Mesenchymal stem cell (in vitro differentiated cells and primary cell): ENCODE measurements at regions not wholly inside any gene's neighbourhood (a gene's known extent, or its start where the extent isn't known, plus 50 kb on each side); places are given as distances from the start of the nearest gene placed in this dataset.

Experiments used
- DNase-seq: peaks from one replicate; pipeline ENCODE4 v3.0.0-alpha.2; 2013
- H2AFZ ChIP-seq: one replicate; pipeline ENCODE4 v1.6.1; 2013; ENCODE audit warnings: low read depth, mild to moderate bottlenecking, control low read depth, inconsistent platforms, low read length, moderate library complexity
- H2AK5ac ChIP-seq: 2 replicates; pipeline ENCODE4 v1.6.1; 2013; ENCODE audit warnings: low read length, moderate library complexity, mild to moderate bottlenecking, inconsistent platforms; ENCODE audit not compliant: severe bottlenecking
- H2BK120ac ChIP-seq: one replicate; pipeline ENCODE4 v1.6.1; 2013; ENCODE audit warnings: low read depth, mild to moderate bottlenecking, inconsistent platforms, low read length, moderate library complexity
- H2BK12ac ChIP-seq, 2 experiments: one replicate each; pipeline ENCODE4 v1.6.1; 2013; ENCODE audit warnings: inconsistent platforms in 2 of 2, low read length in 2 of 2, mild to moderate bottlenecking in 2 of 2, moderate library complexity in 2 of 2, control low read depth in 1 of 2
- H2BK15ac ChIP-seq: one replicate; pipeline ENCODE4 v1.6.1; 2013; ENCODE audit warnings: mild to moderate bottlenecking, low read depth, inconsistent platforms; ENCODE audit not compliant: poor library complexity, severe bottlenecking
- H2BK5ac ChIP-seq: 2 replicates; pipeline ENCODE4 v1.6.1; 2013; ENCODE audit warnings: low read depth, mild to moderate bottlenecking, low read length, control low read depth, inconsistent platforms; ENCODE audit not compliant: poor library complexity, severe bottlenecking
- H3K14ac ChIP-seq, 2 experiments: one replicate each; pipeline ENCODE4 v1.6.1; 2013; ENCODE audit warnings: inconsistent platforms in 2 of 2, low read length in 2 of 2, control low read depth in 1 of 2, mild to moderate bottlenecking in 1 of 2, moderate library complexity in 1 of 2
- H3K18ac ChIP-seq, 2 experiments: one replicate each; pipeline ENCODE4 v1.6.1; 2013; ENCODE audit warnings: inconsistent platforms in 2 of 2, low read length in 2 of 2, control low read depth in 1 of 2, low read depth in 1 of 2, mild to moderate bottlenecking in 1 of 2
- H3K23ac ChIP-seq, 2 experiments: one replicate each; pipeline ENCODE4 v1.6.1; 2013; ENCODE audit warnings: inconsistent platforms in 2 of 2, low read length in 2 of 2, mild to moderate bottlenecking in 2 of 2, moderate library complexity in 2 of 2, control low read depth in 1 of 2
- H3K27ac ChIP-seq: 2 replicates; pipeline ENCODE4 v1.5.1; 2013; ENCODE audit warnings: mild to moderate bottlenecking, moderate library complexity, low read length, control low read depth, inconsistent platforms; ENCODE audit not compliant: poor library complexity, severe bottlenecking
- H3K27me3 ChIP-seq, 2 experiments: 2 replicates each; pipeline versions ENCODE4 v1.6.1 to v1.7.0; 2013; ENCODE audit warnings: low read length in 2 of 2, mild to moderate bottlenecking in 2 of 2, moderate library complexity in 2 of 2, control low read depth in 1 of 2, inconsistent platforms in 1 of 2; ENCODE audit not compliant: control insufficient read depth in 1 of 2, insufficient read depth in 1 of 2
- H3K36me3 ChIP-seq, 2 experiments: 2 replicates each; pipeline versions ENCODE4 v1.6.1 to v1.7.0; 2013; ENCODE audit warnings: low read length in 2 of 2, control low read depth in 1 of 2, inconsistent platforms in 1 of 2, low read depth in 1 of 2, mild to moderate bottlenecking in 1 of 2; ENCODE audit not compliant: insufficient read depth in 2 of 2, control insufficient read depth in 1 of 2
- H3K4ac ChIP-seq, 2 experiments: one replicate each; pipeline ENCODE4 v1.6.1; 2013; ENCODE audit warnings: inconsistent platforms in 2 of 2, low read length in 2 of 2, mild to moderate bottlenecking in 2 of 2, moderate library complexity in 2 of 2, control low read depth in 1 of 2, low read depth in 1 of 2
- H3K4me1 ChIP-seq: 2 replicates; pipeline ENCODE4 v1.6.1; 2013; ENCODE audit warnings: low read depth, low read length, control low read depth; ENCODE audit not compliant: control insufficient read depth, insufficient read depth
- H3K4me2 ChIP-seq: 2 replicates; pipeline ENCODE4 v1.6.1; 2013; ENCODE audit warnings: low read length, mild to moderate bottlenecking, inconsistent platforms; ENCODE audit not compliant: poor library complexity, severe bottlenecking
- H3K4me3 ChIP-seq, 2 experiments: 2 replicates each; pipeline versions ENCODE4 v1.5.1 to v1.7.0; 2013; ENCODE audit warnings: low read length in 2 of 2, mild to moderate bottlenecking in 2 of 2, control low read depth in 1 of 2, low read depth in 1 of 2; ENCODE audit not compliant: insufficient read depth in 1 of 2
- H3K79me1 ChIP-seq: replicated peaks from 2 replicates; pipeline ENCODE4 v1.6.1; 2013; ENCODE audit warnings: mild to moderate bottlenecking, control low read depth, low read length, inconsistent platforms; ENCODE audit not compliant: poor library complexity, severe bottlenecking
- H3K9ac ChIP-seq: 2 replicates; pipeline ENCODE4 v1.7.0; 2013; ENCODE audit warnings: mild to moderate bottlenecking, low read length, moderate library complexity
- H3K9me3 ChIP-seq: 2 replicates; pipeline ENCODE4 v1.7.0; 2013; ENCODE audit warnings: mild to moderate bottlenecking, low read length; ENCODE audit not compliant: control insufficient read depth
- H4K8ac ChIP-seq: one replicate; pipeline ENCODE4 v1.6.1; 2013; ENCODE audit warnings: inconsistent platforms, mild to moderate bottlenecking, low read length, moderate library complexity
- H4K91ac ChIP-seq: one replicate; pipeline ENCODE4 v1.6.1; 2013; ENCODE audit warnings: mild to moderate bottlenecking, low read length, inconsistent platforms
- WGBS: methylation state at CpG from one replicate; pipeline ENCODE4 v1.1.7; 2013; ENCODE audit warnings: mixed read lengths; 5-methylcytosine and 5-hydroxymethylcytosine counted together

- no peak overlapping the region for H4K91ac ChIP-seq
- no peak overlapping the region for H4K8ac ChIP-seq
- H3K14ac ChIP-seq: no peak overlapping the region
- no peak overlapping the region for H2BK15ac ChIP-seq
- H2BK120ac ChIP-seq: no peak overlapping the region
- no peak overlapping the region for H3K4me3 ChIP-seq
- no peaks in the 10 kb centered on the region for H3K9me3 ChIP-seq
- H3K27me3 ChIP-seq: peaks cover 8 to 10% of the 10 kb centered on the region in 2 experiments
- H3K79me1 ChIP-seq: no peaks in the 10 kb centered on the region
- no peak overlapping the region for H2AK5ac ChIP-seq
- no peaks in the 10 kb centered on the region for H3K36me3 ChIP-seq
- no peaks in the 10 kb centered on the region for H3K4me1 ChIP-seq
- H2AFZ ChIP-seq: no peak overlapping the region
- no peak overlapping the region for H3K4me2 ChIP-seq
- no peak overlapping the region for H3K9ac ChIP-seq
- H3K23ac ChIP-seq: no peak overlapping the region
- no peak overlapping the region for H2BK5ac ChIP-seq
- H2BK12ac ChIP-seq: no peak overlapping the region
- WGBS: 89% methylated on average over 4 of the region's 4 CpGs
- no peak overlapping the region for H3K18ac ChIP-seq
- no peak overlapping the region for H3K27ac ChIP-seq
- no peak for DNase-seq
- H3K4ac ChIP-seq: no peak overlapping the region
Observed at GRCh38 chr2:10212827-10213226, 89.9 kb upstream of the HPCAL1 start.

GRCh38 chr2:10214179-10214578, 88.5 kb upstream of the HPCAL1 start:
- H3K9ac ChIP-seq: no peak overlapping the region
- H3K18ac ChIP-seq: no peak overlapping the region
- H4K8ac ChIP-seq: no peak overlapping the region
- no peak overlapping the region for H3K4ac ChIP-seq
- peaks cover 7 to 14% of the 10 kb centered on the region in 2 experiments for H3K27me3 ChIP-seq
- H3K27ac ChIP-seq: no peak overlapping the region
- no peak overlapping the region for H2AFZ ChIP-seq
- H3K79me1 ChIP-seq: no peaks in the 10 kb centered on the region
- H3K36me3 ChIP-seq: no peaks in the 10 kb centered on the region
- no peak overlapping the region for H3K23ac ChIP-seq
- H3K9me3 ChIP-seq: no peaks in the 10 kb centered on the region
- H2BK15ac ChIP-seq: no peak overlapping the region
- no peak overlapping the region for H3K4me2 ChIP-seq
- WGBS: 86% methylated on average over 8 of the region's 8 CpGs
- H4K91ac ChIP-seq: no peak overlapping the region
- H3K14ac ChIP-seq: no peak overlapping the region
- no peak overlapping the region for H2AK5ac ChIP-seq
- H3K4me1 ChIP-seq: no peaks in the 10 kb centered on the region
- H2BK12ac ChIP-seq: no peak overlapping the region
- no peak overlapping the region for H2BK120ac ChIP-seq
- no peak for DNase-seq
- H2BK5ac ChIP-seq: no peak overlapping the region
- H3K4me3 ChIP-seq: no peak overlapping the region

GRCh38 chr2:10215393-10215935, 87.2 kb upstream of the HPCAL1 start:
- H3K4me2 ChIP-seq: no peak overlapping the region
- no peak for DNase-seq
- 92% methylated on average over 7 of the region's 7 CpGs for WGBS
- peaks cover 0 to 10% of the 10 kb centered on the region in 2 experiments for H3K27me3 ChIP-seq
- no peak overlapping the region for H2BK12ac ChIP-seq
- H3K23ac ChIP-seq: no peak overlapping the region
- H3K27ac ChIP-seq: no peak overlapping the region
- no peak overlapping the region for H2BK5ac ChIP-seq
- H3K9me3 ChIP-seq: no peaks in the 10 kb centered on the region
- no peak overlapping the region for H3K14ac ChIP-seq
- no peaks in the 10 kb centered on the region for H3K79me1 ChIP-seq
- no peak overlapping the region for H2BK15ac ChIP-seq
- no peak overlapping the region for H3K4me3 ChIP-seq
- no peak overlapping the region for H3K9ac ChIP-seq
- no peak overlapping the region for H3K4ac ChIP-seq
- no peak overlapping the region for H4K8ac ChIP-seq
- no peak overlapping the region for H3K18ac ChIP-seq
- H3K4me1 ChIP-seq: no peaks in the 10 kb centered on the region
- no peak overlapping the region for H2AFZ ChIP-seq
- H2AK5ac ChIP-seq: no peak overlapping the region
- no peaks in the 10 kb centered on the region for H3K36me3 ChIP-seq
- H4K91ac ChIP-seq: no peak overlapping the region
- no peak overlapping the region for H2BK120ac ChIP-seq

- Histone ChIP-seq H2BK5ac (no peak overlapping the region), H2BK12ac (no peak overlapping the region), H3K4ac (no peak overlapping the region), H3K4me1 (no peaks in the 10 kb centered on the region), H3K14ac (no peak overlapping the region), H3K4me2 (no peak overlapping the region), H2AFZ (no peak overlapping the region), H4K91ac (no peak overlapping the region), H3K27me3 (peaks cover 0 to 10% of the 10 kb centered on the region in 2 experiments), H3K18ac (no peak overlapping the region), H3K23ac (no peak overlapping the region), H3K4me3 (no peak overlapping the region), H2AK5ac (no peak overlapping the region), H3K27ac (no peak overlapping the region), H2BK15ac (no peak overlapping the region), H3K9ac (no peak overlapping the region), H2BK120ac (no peak overlapping the region), H4K8ac (no peak overlapping the region), H3K36me3 (no peaks in the 10 kb centered on the region), H3K79me1 (no peaks in the 10 kb centered on the region), H3K9me3 (no peaks in the 10 kb centered on the region)
- DNase-seq: no peak
- WGBS: 94% methylated on average over 24 of the region's 28 CpGs
Observed at GRCh38 chr2:10216677-10217488, 85.8 kb upstream of the HPCAL1 start.
